ENCODE measurements at regions not wholly inside any gene's neighbourhood (a gene's known extent, or its start where the extent isn't known, plus 50 kb on each side); places are given as distances from the start of the nearest gene placed in this dataset.

DNA sequence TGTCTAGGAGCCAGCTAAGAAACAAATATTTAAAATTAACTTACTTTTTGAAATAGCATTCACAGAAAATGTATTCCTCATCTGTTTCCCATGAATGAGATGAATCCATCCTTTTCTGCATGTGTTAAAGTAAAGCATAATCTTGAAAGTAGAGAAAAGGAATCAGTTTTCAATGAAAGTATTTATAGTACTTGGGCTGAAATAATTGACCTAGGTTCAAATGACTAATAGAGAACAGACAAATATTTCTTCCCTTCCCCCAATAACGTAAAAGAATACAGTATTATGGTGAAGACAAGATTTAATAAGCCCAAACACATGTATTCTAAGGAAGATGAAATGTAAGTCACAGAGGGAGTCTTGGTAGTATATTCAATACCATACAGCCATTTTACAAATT is 403.5 kb downstream of the ZNF608 start:
- intact Hi-C loops (cut with micrococcal nuclease; ENCODE audit: unreplicated experiment): no loop called here
- no peaks in the 10 kb centered on the region for H3K36me3 Mint-ChIP-seq (ENCODE audit: insufficient read depth, unreplicated experiment)
- H3K9me3 Mint-ChIP-seq (ENCODE audit: low read depth, unreplicated experiment): peaks cover 3% of the 10 kb centered on the region
- H3K27ac Mint-ChIP-seq (ENCODE audit: unreplicated experiment): no peak overlapping the region
- H3K4me3 Mint-ChIP-seq (ENCODE audit: low read depth, unreplicated experiment): no peak overlapping the region
- no peak for DNase-seq
- CTCF ChIA-PET: no interaction called here
- no TSS peak for BruUV-seq (replicated peaks)
- H3K27me3 Mint-ChIP-seq (ENCODE audit: unreplicated experiment): no peaks in the 10 kb centered on the region
- TF ChIP-seq, protein P1, sequence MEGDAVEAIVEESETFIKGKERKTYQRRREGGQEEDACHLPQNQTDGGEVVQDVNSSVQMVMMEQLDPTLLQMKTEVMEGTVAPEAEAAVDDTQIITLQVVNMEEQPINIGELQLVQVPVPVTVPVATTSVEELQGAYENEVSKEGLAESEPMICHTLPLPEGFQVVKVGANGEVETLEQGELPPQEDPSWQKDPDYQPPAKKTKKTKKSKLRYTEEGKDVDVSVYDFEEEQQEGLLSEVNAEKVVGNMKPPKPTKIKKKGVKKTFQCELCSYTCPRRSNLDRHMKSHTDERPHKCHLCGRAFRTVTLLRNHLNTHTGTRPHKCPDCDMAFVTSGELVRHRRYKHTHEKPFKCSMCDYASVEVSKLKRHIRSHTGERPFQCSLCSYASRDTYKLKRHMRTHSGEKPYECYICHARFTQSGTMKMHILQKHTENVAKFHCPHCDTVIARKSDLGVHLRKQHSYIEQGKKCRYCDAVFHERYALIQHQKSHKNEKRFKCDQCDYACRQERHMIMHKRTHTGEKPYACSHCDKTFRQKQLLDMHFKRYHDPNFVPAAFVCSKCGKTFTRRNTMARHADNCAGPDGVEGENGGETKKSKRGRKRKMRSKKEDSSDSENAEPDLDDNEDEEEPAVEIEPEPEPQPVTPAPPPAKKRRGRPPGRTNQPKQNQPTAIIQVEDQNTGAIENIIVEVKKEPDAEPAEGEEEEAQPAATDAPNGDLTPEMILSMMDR (IDR thresholded peaks at IDR 0.05; ENCODE audit: unreplicated experiment): no peak
- H3K4me1 Mint-ChIP-seq (ENCODE audit: low read depth, unreplicated experiment): no peaks in the 10 kb centered on the region

DNA sequence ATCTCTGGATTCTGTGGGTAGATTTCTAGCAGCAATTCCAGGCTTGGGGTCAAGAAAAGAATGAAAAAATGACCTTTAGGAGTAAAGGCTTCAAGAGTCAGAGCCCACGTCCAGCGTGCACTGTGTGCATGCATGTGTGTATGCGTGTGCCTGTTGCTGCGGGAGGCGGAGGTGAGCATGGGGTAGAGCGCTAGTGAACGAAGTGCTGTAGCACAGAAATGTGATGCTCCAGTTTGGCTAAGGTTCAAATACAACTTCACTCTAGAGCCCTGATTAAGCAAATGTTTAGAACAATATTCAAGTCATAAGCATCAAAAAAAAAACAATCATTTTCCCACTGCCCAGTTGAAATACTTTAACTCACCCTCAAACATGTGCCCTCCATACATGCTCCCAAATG is 403.9 kb downstream of the ZNF608 start:
- H3K9me3 Mint-ChIP-seq (ENCODE audit: low read depth, unreplicated experiment): peaks cover 3% of the 10 kb centered on the region
- CTCF ChIA-PET: no interaction called here
- H3K4me3 Mint-ChIP-seq (ENCODE audit: low read depth, unreplicated experiment): no peak overlapping the region
- intact Hi-C loops (cut with micrococcal nuclease; ENCODE audit: unreplicated experiment): no loop called here
- TF ChIP-seq, protein P1 (IDR thresholded peaks at IDR 0.05; ENCODE audit: unreplicated experiment): no peak
- H3K27me3 Mint-ChIP-seq (ENCODE audit: unreplicated experiment): no peaks in the 10 kb centered on the region
- no peak overlapping the region for H3K27ac Mint-ChIP-seq (ENCODE audit: unreplicated experiment)
- no TSS peak for BruUV-seq (replicated peaks)
- no peaks in the 10 kb centered on the region for H3K36me3 Mint-ChIP-seq (ENCODE audit: insufficient read depth, unreplicated experiment)
- no peaks in the 10 kb centered on the region for H3K4me1 Mint-ChIP-seq (ENCODE audit: low read depth, unreplicated experiment)
- no peak for DNase-seq

DNA sequence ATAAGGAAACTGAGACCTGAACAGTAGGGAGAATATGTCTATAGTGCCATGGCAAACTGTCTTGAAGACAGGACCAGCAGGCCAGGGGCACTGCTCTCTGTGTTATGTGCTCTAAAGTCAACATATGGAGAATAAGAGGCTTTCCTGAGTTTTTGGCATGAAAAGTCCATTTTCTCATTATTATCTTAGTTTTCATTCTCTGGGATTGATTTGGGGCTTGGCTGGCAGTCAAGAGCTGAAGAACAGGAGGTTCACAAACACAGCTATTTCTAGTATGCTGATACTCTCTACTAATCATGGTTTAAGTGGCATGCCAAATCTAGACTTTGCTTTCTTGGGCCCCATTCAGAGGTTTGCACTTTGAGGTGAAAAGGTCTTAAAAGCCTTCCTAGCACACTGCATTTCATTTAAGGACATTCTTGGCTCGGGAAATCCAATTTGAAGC is 404.4 kb downstream of the ZNF608 start:
- no peak overlapping the region for H3K27ac Mint-ChIP-seq (ENCODE audit: unreplicated experiment)
- intact Hi-C loops (cut with micrococcal nuclease; ENCODE audit: unreplicated experiment): no loop called here
- CTCF ChIA-PET: no interaction called here
- no peaks in the 10 kb centered on the region for H3K36me3 Mint-ChIP-seq (ENCODE audit: insufficient read depth, unreplicated experiment)
- TF ChIP-seq, protein P1 (IDR thresholded peaks at IDR 0.05; ENCODE audit: unreplicated experiment): no peak
- H3K4me1 Mint-ChIP-seq (ENCODE audit: low read depth, unreplicated experiment): no peaks in the 10 kb centered on the region
- H3K9me3 Mint-ChIP-seq (ENCODE audit: low read depth, unreplicated experiment): peaks cover 3% of the 10 kb centered on the region
- no peak for DNase-seq
- H3K27me3 Mint-ChIP-seq (ENCODE audit: unreplicated experiment): no peaks in the 10 kb centered on the region
- H3K4me3 Mint-ChIP-seq (ENCODE audit: low read depth, unreplicated experiment): no peak overlapping the region
- BruUV-seq (replicated peaks): no TSS peak

DNA sequence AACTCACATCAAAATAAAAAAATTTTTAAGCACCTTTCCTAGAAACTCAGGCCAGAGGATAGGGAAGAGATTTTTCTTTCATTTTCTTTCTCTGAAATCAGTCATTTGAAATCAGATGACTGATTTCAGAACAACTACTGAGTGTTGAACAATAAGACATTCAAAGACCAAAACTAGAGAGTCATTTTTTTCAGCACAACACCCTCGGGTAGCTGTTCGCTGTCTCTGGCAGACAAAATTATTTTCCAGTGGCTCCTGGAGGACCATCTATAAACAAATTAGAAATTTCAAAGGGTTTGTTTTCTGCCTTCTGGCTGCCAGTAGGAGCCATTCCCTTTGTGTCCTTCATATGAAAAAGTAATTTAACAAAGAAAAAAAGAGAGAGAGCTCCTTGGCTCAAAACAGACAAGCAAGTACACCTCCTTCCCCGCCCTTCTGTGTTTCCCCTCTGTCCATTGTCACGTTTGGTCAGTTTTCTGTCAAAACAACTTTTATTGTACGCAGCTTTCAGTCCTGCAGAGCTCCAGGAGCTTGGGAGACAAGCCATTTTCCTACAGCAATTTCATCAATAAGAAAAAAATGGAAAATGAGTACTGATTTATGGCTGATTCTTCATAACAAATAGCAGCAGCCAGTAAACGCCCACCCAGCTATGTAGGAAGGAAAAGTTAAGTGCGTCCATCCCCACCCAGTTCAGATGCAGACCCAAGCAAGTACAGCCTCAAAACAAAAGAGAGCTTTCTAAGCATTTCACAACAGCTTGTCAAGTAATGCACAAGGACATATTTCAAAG is 405.2 kb downstream of the ZNF608 start:
- H3K27ac Mint-ChIP-seq (ENCODE audit: unreplicated experiment): no peak overlapping the region
- intact Hi-C loops (cut with micrococcal nuclease; ENCODE audit: unreplicated experiment): no loop called here
- no peaks in the 10 kb centered on the region for H3K36me3 Mint-ChIP-seq (ENCODE audit: insufficient read depth, unreplicated experiment)
- BruUV-seq (replicated peaks): no TSS peak
- DNase-seq: no peak
- peaks cover 3% of the 10 kb centered on the region for H3K9me3 Mint-ChIP-seq (ENCODE audit: low read depth, unreplicated experiment)
- no peaks in the 10 kb centered on the region for H3K4me1 Mint-ChIP-seq (ENCODE audit: low read depth, unreplicated experiment)
- CTCF ChIA-PET: no interaction called here
- no peaks in the 10 kb centered on the region for H3K27me3 Mint-ChIP-seq (ENCODE audit: unreplicated experiment)
- TF ChIP-seq, protein P1 (IDR thresholded peaks at IDR 0.05; ENCODE audit: unreplicated experiment): no peak
- H3K4me3 Mint-ChIP-seq (ENCODE audit: low read depth, unreplicated experiment): no peak overlapping the region
